HL-60 (cell line): ENCODE measurements at regions not wholly inside any gene's neighbourhood (a gene's known extent, or its start where the extent isn't known, plus 50 kb on each side); places are given as distances from the start of the nearest gene placed in this dataset.

ENCODE experiments used
- CTCF ChIP-seq: IDR thresholded peaks from one replicate; pipeline ENCODE4 v1.5.1; 2011; ENCODE audit warnings: low read length, control low read depth, inconsistent platforms; ENCODE audit not compliant: insufficient read depth
- GABPA ChIP-seq: IDR thresholded peaks from 2 replicates; pipeline ENCODE4 v1.6.1; 2012; ENCODE audit warnings: low read depth
- POLR2AphosphoS5 ChIP-seq: IDR thresholded peaks from 2 replicates; pipeline ENCODE4 v1.6.1; 2012; ENCODE audit warnings: low read depth
- REST ChIP-seq: IDR thresholded peaks from 2 replicates; pipeline ENCODE4 v1.6.1; 2012; ENCODE audit warnings: low read depth; ENCODE audit not compliant: insufficient replicate concordance
- SPI1 ChIP-seq: IDR thresholded peaks from 2 replicates; pipeline ENCODE4 v1.6.1; 2012; ENCODE audit warnings: low read depth, mild to moderate bottlenecking, borderline replicate concordance

GRCh38 chr6:140811642-140812041 lies 1321.1 kb upstream of the GJE1 start:
- no peak for TF ChIP-seq CTCF
- TF ChIP-seq REST: no peak
- no peak for TF ChIP-seq POLR2AphosphoS5
- TF ChIP-seq GABPA: no peak
- no peak for TF ChIP-seq SPI1
